IMR-90 (cell line): ENCODE measurements at regions not wholly inside any gene's neighbourhood (a gene's known extent, or its start where the extent isn't known, plus 50 kb on each side); places are given as distances from the start of the nearest gene placed in this dataset.
"Not testable (repeated sequence)": the region's sequence is repeated elsewhere in the genome, so short reads cannot be mapped to it uniquely, and the experiment has no call there.

Source experiments
- ATAC-seq: fragments of 200-7000 bp; cut with Tn5 transposase; 2 replicates; pipeline ENCODE4 v1.9.1; 2020; ENCODE audit warnings: low read depth, mild to moderate bottlenecking, moderate library complexity
- BruUV-seq: library from RNA; stranded (reverse); fragments of 400-500 nt; replicated peaks from 2 replicates; lab custom pipeline; 2021; lab: Mats Ljungman, UMichigan
- CTCF ChIA-PET: fragments of 300-600 bp; formaldehyde crosslinking; extraction: SDS; loops from one replicate; lab custom pipeline; 2021; ENCODE audit warnings: antibody characterized with exemption; lab: Yijun Ruan, JAX
- POLR2A ChIA-PET: fragments of 300-600 bp; sonication (Branson Sonifier 250); formaldehyde crosslinking; loops from one replicate; lab custom pipeline; 2022; ENCODE audit warnings: antibody characterized with exemption; ENCODE audit not compliant: unreplicated experiment; lab: Charles Lee
- DNase-seq: peaks from one replicate; pipeline ENCODE4 v3.0.0; 2013
- H2AFZ ChIP-seq: replicated peaks from 2 replicates; pipeline ENCODE3; 2013; ENCODE audit warnings: low read length, mild to moderate bottlenecking; ENCODE audit not compliant: poor library complexity
- H2AK5ac ChIP-seq: 2 replicates; pipeline ENCODE4 v1.6.1; 2013; ENCODE audit warnings: low read depth, low read length, inconsistent platforms
- H2AK9ac ChIP-seq: replicated peaks from 2 replicates; pipeline ENCODE3; 2013; ENCODE audit warnings: mild to moderate bottlenecking, low read depth, low read length, moderate library complexity; ENCODE audit not compliant: poor library complexity
- H2BK120ac ChIP-seq: 2 replicates; pipeline ENCODE4 v1.6.1; 2013; ENCODE audit warnings: low read depth, low read length, inconsistent platforms
- H2BK15ac ChIP-seq: 3 replicates; pipeline ENCODE4 v1.6.1; 2013; ENCODE audit warnings: low read depth, low read length, inconsistent platforms
- H2BK20ac ChIP-seq: 2 replicates; pipeline ENCODE4 v1.6.1; 2013; ENCODE audit warnings: low read depth, mild to moderate bottlenecking, inconsistent platforms, low read length, moderate library complexity
- H2BK5ac ChIP-seq: 2 replicates; pipeline ENCODE4 v1.6.1; 2013; ENCODE audit warnings: mild to moderate bottlenecking, low read depth, low read length, inconsistent platforms; ENCODE audit not compliant: poor library complexity, severe bottlenecking
- H3K14ac ChIP-seq: replicated peaks from 2 replicates; pipeline ENCODE4 v1.6.1; 2013; ENCODE audit warnings: low read depth, low read length, inconsistent platforms
- H3K18ac ChIP-seq: 2 replicates; pipeline ENCODE4 v1.6.1; 2013; ENCODE audit warnings: low read depth, low read length, control low read depth
- H3K23ac ChIP-seq: 2 replicates; pipeline ENCODE4 v1.6.1; 2013; ENCODE audit warnings: low read depth, low read length, inconsistent platforms
- H3K27ac ChIP-seq: 2 replicates; pipeline ENCODE4 v1.5.1; 2013; ENCODE audit warnings: mild to moderate bottlenecking, control low read depth, low read length; ENCODE audit not compliant: insufficient read depth
- H3K27me3 ChIP-seq: 2 replicates; pipeline ENCODE4 v1.6.1; 2013; ENCODE audit warnings: low read length; ENCODE audit not compliant: control insufficient read depth, insufficient read depth
- H3K36me3 ChIP-seq: 2 replicates; pipeline ENCODE4 v1.6.1; 2013; ENCODE audit warnings: low read length, mixed read lengths; ENCODE audit not compliant: control insufficient read depth, insufficient read depth
- H3K4ac ChIP-seq: 2 replicates; pipeline ENCODE4 v1.6.1; 2013; ENCODE audit warnings: low read depth, low read length, inconsistent platforms
- H3K4me1 ChIP-seq: 2 replicates; pipeline ENCODE4 v1.6.1; 2013; ENCODE audit warnings: low read length, mixed read lengths; ENCODE audit not compliant: control insufficient read depth, insufficient read depth
- H3K4me2 ChIP-seq: 2 replicates; pipeline ENCODE4 v1.6.1; 2013; ENCODE audit warnings: low read depth, mild to moderate bottlenecking, control low read depth, low read length, moderate library complexity
- H3K4me3 ChIP-seq: 2 replicates; pipeline ENCODE4 v1.5.1; 2013; ENCODE audit warnings: low read depth, mild to moderate bottlenecking, control low read depth, low read length, moderate library complexity; ENCODE audit not compliant: insufficient read depth
- H3K56ac ChIP-seq: 2 replicates; pipeline ENCODE4 v1.6.1; 2013; ENCODE audit warnings: low read length, inconsistent platforms; ENCODE audit not compliant: insufficient read depth; ENCODE audit errors: extremely low read depth
- H3K79me1 ChIP-seq, 2 experiments: 2 replicates each; pipeline ENCODE4 v1.6.1; 2013; ENCODE audit warnings: low read length in 2 of 2, inconsistent platforms in 1 of 2, low read depth in 1 of 2
- H3K9ac ChIP-seq: 2 replicates; pipeline ENCODE4 v1.6.1; 2013; ENCODE audit warnings: low read depth, low read length, control low read depth
- H3K9me1 ChIP-seq: 2 replicates; pipeline ENCODE4 v1.6.1; 2013; ENCODE audit warnings: low read length, inconsistent platforms; ENCODE audit not compliant: insufficient read depth
- H3K9me3 ChIP-seq: 2 replicates; pipeline ENCODE4 v1.6.1; 2013; ENCODE audit warnings: low read length; ENCODE audit not compliant: control insufficient read depth, insufficient read depth
- H4K20me1 ChIP-seq: 2 replicates; pipeline ENCODE4 v1.6.1; 2013; ENCODE audit warnings: low read length, inconsistent platforms; ENCODE audit not compliant: insufficient read depth
- H4K5ac ChIP-seq: 2 replicates; pipeline ENCODE4 v1.6.1; 2013; ENCODE audit warnings: mild to moderate bottlenecking, low read depth, low read length, control low read depth
- H4K8ac ChIP-seq, 2 experiments: 2 replicates each; pipeline ENCODE4 v1.6.1; 2013; ENCODE audit warnings: low read depth in 2 of 2, low read length in 2 of 2, control low read depth in 1 of 2, inconsistent platforms in 1 of 2
- H4K91ac ChIP-seq: 2 replicates; pipeline ENCODE4 v1.6.1; 2013; ENCODE audit warnings: low read depth, low read length, inconsistent platforms; ENCODE audit not compliant: insufficient read depth
- MAFK ChIP-seq: IDR thresholded peaks from 2 replicates; pipeline ENCODE4 v1.6.1; 2012; ENCODE audit warnings: low read depth, low read length, improper control_type of control experiment
- WGBS, 2 experiments: methylation state at CpG; one replicate each; pipeline versions ENCODE4 v1.1.5 to v1.1.7; 2013; ENCODE audit warnings: missing lambda C conversion rate in 2 of 2; ENCODE audit not compliant: insufficient read length in 1 of 2; ENCODE audit errors: extremely low coverage in 2 of 2; 5-methylcytosine and 5-hydroxymethylcytosine counted together
- dilution Hi-C: fragments of 300-500 bp; cut with HindIII; formaldehyde crosslinking; loops from one replicate; pipeline ENCODE4 v1.14.3; 2018; ENCODE audit warnings: low sequenced_read_pairs; ENCODE audit not compliant: unreplicated experiment
- in situ Hi-C: fragments of 300-500 bp; cut with MboI; formaldehyde crosslinking; loops from 3 replicates; pipeline ENCODE4 v1.14.3; 2019; ENCODE audit warnings: low sequenced_read_pairs, inconsistent platforms, mixed read lengths
- intact Hi-C: fragments of 100-400 bp; cut with micrococcal nuclease; formaldehyde crosslinking; loops from 2 replicates; pipeline ENCODE4 v1.10.0; 2022
- TF ChIP-seq, protein P1 (sequence below): conservative IDR thresholded peaks from 2 replicates; pipeline ENCODE4 v1.5.1; 2012; ENCODE audit warnings: mild to moderate bottlenecking, low read depth, low read length, improper control_type of control experiment

DNA sequence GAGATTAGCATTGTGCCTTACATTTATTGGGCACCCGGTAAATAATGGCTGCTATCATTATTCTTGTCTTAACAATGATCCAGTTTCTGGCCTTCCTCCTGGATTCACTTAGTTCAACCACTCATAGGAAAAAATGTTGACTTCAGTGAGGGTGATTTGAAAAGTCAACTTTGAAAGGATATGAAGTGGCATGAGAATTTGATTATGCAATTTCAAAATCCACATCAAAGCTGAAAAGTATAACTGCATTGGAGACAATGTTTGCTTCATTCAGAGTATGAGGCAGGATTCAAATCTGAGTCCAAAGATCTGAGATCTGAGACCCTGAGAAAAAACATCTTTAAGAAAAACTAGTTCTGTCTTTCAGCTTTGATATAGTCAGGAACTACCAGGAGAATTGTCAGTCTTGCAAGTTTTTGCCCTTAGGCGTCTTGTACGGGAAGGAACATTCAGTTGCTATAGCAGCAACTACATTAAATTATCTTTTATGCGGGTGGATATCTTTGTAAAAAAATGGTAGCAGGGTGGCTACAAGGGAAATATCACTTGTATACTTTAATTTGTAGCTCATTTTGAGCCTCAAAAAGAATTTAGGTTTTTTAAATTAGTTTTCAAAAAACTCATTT is 587.5 kb upstream of the LCORL start:
- Histone ChIP-seq H2BK5ac (no peak overlapping the region), H3K14ac (no peak overlapping the region), H3K4me3 (no peak overlapping the region), H3K9me3 (no peaks in the 10 kb centered on the region; the same call in 1 of the 2 replicates), H4K91ac (no peak overlapping the region), H2BK15ac (no peak overlapping the region), H4K5ac (no peak overlapping the region), H3K9ac (no peak overlapping the region), H3K4ac (no peak overlapping the region), H2AK9ac (no peak overlapping the region), H3K27me3 (no peaks in the 10 kb centered on the region), H3K18ac (no peak overlapping the region), H4K8ac (no peak overlapping the region), H4K20me1 (no peaks in the 10 kb centered on the region), H3K23ac (no peak overlapping the region), H2BK120ac (no peak overlapping the region), H2BK20ac (no peak overlapping the region), H2AFZ (no peak overlapping the region), H3K4me2 (no peak overlapping the region), H3K56ac (no peak overlapping the region), H3K79me1 (no peaks in the 10 kb centered on the region), H3K27ac (no peak overlapping the region), H3K4me1 (no peaks in the 10 kb centered on the region), H3K36me3 (no peaks in the 10 kb centered on the region), H2AK5ac (no peak overlapping the region), H3K9me1 (no peaks in the 10 kb centered on the region)
- intact Hi-C loops = no loop called here
- in situ Hi-C loops = no loop called here
- BruUV-seq = no TSS peak
- DNase-seq (no peak), ATAC-seq (no peak)
- POLR2A ChIA-PET = no interaction called here
- no CpG with 5 or more reads among the region's 4 CpGs for WGBS, 2 experiments
- TF ChIP-seq, protein P1, sequence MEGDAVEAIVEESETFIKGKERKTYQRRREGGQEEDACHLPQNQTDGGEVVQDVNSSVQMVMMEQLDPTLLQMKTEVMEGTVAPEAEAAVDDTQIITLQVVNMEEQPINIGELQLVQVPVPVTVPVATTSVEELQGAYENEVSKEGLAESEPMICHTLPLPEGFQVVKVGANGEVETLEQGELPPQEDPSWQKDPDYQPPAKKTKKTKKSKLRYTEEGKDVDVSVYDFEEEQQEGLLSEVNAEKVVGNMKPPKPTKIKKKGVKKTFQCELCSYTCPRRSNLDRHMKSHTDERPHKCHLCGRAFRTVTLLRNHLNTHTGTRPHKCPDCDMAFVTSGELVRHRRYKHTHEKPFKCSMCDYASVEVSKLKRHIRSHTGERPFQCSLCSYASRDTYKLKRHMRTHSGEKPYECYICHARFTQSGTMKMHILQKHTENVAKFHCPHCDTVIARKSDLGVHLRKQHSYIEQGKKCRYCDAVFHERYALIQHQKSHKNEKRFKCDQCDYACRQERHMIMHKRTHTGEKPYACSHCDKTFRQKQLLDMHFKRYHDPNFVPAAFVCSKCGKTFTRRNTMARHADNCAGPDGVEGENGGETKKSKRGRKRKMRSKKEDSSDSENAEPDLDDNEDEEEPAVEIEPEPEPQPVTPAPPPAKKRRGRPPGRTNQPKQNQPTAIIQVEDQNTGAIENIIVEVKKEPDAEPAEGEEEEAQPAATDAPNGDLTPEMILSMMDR = no peak
- TF ChIP-seq MAFK = no peak
- dilution Hi-C loops = no loop called here
- CTCF ChIA-PET = interaction anchor here (0.6 kb wide), 1 partner anchor 16 kb away, joined by 4 read pairs; no protein-coding TSS in a partner anchor

DNA sequence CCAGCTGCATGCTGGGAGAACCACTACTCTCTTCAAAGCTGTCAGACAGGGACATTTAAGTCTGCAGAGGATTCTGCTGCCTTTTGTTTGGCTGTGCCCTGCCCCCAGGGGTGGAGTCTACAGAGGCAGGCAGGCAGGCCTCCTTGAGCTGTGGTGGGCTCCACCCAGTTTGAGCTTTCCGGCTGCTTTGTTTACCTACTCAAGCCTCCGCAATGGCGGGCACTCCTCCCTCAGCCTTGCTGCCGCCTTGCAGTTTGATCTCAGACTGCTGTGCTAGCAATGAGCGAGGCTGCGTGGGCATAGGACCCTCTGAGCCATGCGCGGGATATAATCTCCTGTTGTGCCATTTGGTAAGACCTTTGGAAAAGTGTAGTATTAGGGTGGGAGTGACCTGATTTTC is 581.1 kb upstream of the LCORL start:
- CTCF ChIA-PET, BruUV-seq, H2AK5ac ChIP-seq, intact Hi-C loops, H3K79me1 ChIP-seq, H4K5ac ChIP-seq, H3K27me3 ChIP-seq, H2AK9ac ChIP-seq, H3K9ac ChIP-seq, H3K36me3 ChIP-seq, H3K27ac ChIP-seq, H3K4me3 ChIP-seq, H2BK120ac ChIP-seq, H3K56ac ChIP-seq, H4K8ac ChIP-seq, H3K4me1 ChIP-seq, H4K20me1 ChIP-seq, H3K18ac ChIP-seq, H2BK20ac ChIP-seq, dilution Hi-C loops, H3K9me3 ChIP-seq, H3K4me2 ChIP-seq, in situ Hi-C loops, H2BK15ac ChIP-seq, ATAC-seq, H3K9me1 ChIP-seq, DNase-seq, H2BK5ac ChIP-seq, H2AFZ ChIP-seq, H3K23ac ChIP-seq, H4K91ac ChIP-seq, H3K14ac ChIP-seq, POLR2A ChIA-PET, H3K4ac ChIP-seq: not testable (repeated sequence)
- WGBS, 2 experiments = 100% methylated on average over 1 of the region's 8 CpGs; no CpG with 5 or more reads in 1 of the 2 experiments
